Stimulated activated CD4-positive, alpha-beta T cell treated with anti-CD3 and anti-CD28 coated beads, Interleukin-2, amount 100 ng/mL, for 24 hours (primary cell): ENCODE measurements at regions not wholly inside any gene's neighbourhood (a gene's known extent, or its start where the extent isn't known, plus 50 kb on each side); places are given as distances from the start of the nearest gene placed in this dataset.

Experiments used
- DNase-seq, 2 donors: peaks; one replicate each; pipeline ENCODE4 v3.0.0-alpha.2; 2020

DNA sequence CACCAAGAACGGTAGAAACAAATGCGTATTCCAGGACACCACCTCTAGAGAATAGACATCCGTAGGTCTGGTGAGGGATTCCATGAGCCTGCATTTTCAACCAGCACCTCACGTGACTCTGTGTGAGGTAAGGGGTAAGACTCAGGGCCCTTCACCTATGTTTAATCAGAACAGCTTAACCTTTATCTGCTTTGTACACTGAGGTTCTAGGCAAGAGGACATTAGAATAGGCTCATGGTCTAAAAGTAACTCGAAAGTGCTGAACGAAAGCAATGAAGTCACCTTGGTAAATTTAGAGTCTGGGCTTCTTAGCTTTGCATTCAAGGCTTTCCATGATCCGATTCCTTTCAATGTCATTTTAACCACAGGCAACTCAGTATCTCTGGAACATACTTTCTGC lies 270.5 kb upstream of the CADM1 start:
- DNase-seq: no peak

GRCh38 chr11:115769891-115770290 lies 265.7 kb upstream of the CADM1 start:
- DNase-seq: no peak

GRCh38 chr11:115767883-115768282 lies 263.7 kb upstream of the CADM1 start:
- DNase-seq: no peak

DNA sequence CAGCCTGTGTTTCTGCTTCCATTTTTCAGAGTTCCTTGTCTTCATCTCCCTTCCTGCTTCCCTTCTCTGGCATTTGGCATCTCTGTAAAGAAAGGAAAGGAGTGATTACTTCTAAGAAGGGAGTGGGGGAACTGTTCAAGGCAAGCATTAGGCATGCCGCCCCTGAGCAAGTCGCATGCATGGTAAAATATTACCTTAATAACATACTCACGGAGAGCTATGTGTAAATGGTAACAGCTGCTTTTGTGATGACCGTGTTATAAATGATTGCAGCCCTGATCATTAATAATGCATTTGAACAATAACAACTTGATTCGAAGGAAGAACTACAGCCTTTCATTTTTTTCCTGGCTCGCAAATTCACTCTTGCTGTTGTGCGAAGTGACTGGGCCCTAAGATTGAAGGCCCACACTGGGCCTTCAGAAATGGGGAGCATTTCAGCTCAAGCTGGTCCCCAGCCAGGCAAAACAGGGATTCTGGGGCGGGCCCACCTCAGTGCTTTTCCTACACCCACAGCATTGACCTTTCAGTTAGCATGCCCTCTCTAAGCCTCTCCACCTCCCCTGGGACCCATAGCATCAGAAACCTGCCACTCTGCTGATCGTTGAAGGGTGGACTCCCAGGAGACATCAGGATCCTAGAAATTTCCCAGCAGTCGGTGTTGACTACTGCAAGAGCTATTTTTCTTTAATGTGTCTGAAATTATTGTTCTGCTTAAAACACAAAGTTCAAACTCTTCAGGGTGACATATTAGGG lies 263.0 kb upstream of the CADM1 start:
- no peak for DNase-seq

DNA sequence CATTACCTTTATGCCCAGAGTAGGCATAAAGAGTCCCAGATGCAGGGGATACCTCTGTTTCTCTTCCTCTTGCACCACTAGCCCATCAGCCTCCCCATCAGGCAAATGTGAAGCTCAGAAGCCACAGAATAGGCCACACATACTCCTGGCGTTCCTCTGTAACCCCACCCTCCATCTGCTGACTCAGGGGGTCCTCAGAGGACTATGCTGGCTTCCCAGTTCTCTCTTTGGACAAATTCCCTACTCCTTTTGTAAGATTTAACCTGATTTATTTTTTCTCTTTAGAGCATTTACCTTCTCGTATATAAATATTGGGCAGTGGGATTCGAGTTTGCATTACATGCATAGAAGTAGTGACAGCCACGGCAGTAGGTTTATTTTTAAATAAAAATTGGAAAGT lies 262.3 kb upstream of the CADM1 start:
- DNase-seq: no peak

DNA sequence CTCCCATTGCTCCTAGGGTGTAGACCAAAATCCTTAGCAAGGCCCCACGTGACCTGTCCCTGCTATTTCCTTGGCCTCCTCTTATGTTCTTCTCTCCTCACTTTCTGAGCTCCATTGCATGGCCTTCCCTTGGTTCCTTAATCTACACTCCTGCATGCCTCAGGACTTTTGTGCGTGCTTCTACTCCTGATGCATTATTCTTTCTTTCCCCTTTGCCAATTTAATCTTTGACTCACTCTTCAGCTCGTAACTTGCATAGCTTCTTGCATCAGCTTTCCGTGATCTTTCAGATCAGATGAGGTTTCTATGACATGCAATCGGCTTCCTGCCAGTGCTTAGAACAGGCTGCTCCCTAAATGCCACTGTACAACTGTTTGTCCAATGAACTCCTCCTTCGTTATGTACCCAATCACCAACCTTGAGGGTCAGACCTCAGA lies 261.6 kb upstream of the CADM1 start:
- DNase-seq: no peak

DNA sequence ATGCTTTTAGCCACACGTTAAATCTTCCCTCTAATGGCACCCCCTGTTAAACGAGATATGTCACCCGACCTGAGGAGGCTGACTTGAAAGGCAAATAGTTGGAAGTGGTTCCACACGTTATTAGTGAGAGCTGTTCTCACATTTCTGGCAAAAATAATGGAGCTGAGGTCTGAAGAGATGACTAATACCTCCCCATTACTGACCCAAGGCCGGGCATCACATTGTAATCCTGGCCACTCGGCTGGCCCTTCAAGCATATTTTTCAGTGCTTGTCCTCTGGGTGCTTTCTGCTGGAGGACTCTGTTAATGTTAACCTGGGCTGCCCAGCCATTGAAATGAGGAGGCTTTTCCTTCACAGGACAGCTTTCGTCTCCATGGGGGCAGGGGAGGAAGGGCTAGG lies 260.0 kb upstream of the CADM1 start:
- no peak for DNase-seq

GRCh38 chr11:115761817-115762216 lies 257.6 kb upstream of the CADM1 start:
- DNase-seq: no peak

DNA sequence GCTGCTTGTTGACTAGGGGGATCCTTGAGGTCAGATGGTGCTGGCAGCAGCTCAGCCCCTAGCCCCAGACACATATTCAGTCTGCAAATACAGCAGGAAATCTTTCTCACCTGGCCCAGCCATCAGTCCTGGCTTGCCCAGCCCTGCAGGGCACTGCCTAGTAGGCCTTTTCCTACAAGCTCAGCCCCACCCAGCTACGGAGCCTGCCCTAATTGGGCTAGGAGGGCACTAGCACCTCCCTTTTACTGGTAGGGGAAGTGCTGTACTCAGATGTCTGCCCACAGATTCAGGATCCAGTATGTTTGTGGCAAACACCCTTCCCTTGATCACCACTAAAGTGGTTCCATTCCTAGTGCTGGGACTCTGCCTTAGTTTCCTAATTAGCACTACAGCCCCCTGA lies 257.1 kb upstream of the CADM1 start:
- DNase-seq: no peak

DNA sequence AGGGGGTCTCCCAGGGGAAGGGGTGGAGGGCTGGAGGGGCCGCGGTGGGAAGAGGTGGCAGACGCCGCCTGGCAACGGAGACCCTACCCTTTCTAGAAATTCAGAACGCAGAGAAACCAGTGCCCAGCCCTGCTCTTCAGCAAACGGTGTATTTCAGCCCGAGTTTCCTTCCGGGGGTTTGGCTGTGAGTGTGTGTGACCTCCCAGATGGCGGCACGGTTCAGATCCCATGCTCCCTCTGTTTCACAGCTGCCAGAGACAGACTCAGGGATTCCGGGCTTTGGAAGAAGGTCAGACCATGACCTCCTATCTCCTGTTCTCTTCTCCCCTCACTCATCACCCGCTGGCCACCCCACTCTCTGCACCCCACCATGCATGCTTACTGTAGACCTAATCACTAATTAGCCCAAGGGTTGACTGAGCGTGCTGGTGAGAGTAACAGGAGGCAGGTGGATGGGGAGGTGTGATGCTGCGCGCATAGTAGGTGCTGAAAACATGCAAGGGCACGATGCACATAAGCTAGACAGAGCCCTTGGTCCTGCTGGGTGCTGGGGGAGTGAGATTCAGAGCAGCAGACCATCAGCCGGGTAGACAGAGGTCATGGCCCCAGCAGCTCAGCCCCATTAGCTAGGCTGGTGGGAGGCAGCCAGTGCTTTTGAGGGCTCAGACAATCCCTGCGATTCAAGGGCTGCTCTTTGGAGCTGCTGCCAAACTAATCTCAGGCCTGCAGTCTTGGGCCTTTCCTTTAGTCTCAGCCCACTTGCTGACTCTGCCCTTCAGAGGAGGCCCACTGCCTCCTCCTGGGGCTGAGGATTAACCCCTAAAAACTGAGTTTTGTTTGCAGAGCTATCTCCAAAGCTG lies 256.5 kb upstream of the CADM1 start:
- DNase-seq: no peak

GRCh38 chr11:115759622-115760460 lies 255.6 kb upstream of the CADM1 start:
- DNase-seq: no peak

DNA sequence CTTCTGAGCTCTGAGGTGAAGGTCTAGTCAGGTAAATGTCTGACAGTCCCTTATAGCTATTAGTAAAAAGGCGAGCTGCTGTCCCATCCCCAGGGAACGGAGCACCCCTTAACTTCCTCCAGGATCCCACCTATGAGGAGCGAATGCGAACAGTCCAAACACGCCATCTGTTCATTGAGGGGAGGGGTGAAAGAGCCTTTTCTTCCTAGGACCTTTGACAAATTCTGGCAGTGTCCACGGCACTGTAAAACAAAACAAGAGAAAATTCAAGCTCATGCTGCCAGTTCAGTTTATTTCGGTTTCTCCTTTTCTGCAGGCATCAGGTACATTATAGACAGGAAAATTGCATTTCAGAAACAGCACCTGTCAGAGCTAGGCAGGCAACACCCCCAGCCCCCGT lies 253.8 kb upstream of the CADM1 start:
- DNase-seq: no peak

DNA sequence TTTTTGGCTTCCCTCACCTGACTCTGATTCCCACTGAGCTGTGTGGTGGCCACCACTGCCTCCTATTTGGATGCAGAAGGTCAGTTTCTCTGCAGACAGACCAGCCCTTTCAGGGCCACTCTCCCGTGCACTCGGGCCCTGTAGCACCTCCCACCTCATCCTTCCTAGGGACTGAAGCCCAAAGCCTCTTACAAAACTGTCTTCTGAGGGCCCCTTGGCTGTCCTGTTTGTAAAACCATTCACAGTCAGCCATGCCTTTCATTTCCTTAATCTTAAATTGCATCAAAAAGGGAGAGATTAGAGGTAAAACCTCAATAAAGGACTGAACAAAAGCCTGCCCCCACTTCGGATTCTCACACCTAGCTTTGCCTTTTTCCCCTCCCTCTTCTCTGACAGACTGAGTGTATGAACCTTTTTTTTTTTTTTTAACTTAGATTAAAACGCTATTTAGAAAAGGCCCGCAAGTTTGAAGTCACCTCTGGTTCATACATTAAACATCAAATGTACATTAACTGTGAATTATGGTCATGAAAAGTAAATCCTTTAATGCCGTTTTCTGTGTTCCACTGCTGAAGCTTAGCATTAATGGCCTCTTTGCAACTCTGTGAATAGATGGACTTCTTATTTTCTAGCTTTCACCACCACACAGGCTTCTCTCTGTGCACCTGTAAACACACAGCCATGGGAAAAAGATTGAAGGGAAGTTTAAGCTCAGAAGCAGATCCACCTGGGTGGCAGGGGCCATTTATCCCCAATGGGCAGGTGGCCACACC lies 247.2 kb upstream of the CADM1 start:
- DNase-seq: no peak

DNA sequence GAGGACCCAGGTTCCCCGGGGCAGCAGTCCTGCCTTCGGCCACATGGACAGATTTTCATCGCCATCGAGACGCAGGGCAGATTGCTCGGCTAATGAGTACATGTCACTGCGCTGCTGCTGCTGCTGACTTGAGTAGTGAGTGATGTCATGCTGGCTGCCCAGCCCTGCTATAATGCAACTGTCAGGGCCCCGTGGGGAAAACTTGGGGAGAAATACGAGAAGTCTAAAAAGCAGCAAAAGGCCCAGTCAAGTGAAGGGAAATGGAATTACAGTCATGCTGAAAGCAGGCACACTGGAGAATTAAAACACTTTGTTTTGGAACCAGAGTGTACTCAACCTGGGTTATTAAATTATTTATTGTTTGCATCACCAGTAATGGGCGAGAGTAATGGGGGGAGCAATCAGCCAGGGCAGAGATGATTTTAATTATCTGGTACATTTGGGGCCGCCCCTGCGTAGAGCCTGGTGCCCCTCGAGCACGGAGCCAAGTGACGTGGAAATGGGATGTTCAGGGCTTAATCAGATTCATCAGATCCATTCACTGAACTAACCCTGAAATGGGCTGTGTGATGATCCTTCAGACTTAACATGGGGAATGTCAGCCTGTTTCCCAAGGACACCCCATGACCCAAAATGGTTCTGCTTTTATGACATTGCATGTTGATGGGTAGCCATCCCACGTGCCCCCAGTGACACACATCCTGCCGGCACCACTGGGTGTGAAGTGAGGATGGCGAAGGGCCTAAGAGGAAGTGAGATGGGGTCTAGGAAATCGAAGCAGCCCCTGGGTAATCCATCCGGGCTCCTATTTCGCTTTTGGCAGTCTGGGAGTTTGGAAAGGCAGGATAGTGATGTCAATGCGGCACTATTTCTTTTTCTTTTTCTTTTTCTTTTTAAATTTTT lies 241.6 kb upstream of the CADM1 start:
- DNase-seq: no peak

GRCh38 chr11:115745066-115745465 lies 240.9 kb upstream of the CADM1 start:
- DNase-seq: no peak

- no peak for DNase-seq
Measured at GRCh38 chr11:115743719-115744118, 239.5 kb upstream of the CADM1 start.

DNA sequence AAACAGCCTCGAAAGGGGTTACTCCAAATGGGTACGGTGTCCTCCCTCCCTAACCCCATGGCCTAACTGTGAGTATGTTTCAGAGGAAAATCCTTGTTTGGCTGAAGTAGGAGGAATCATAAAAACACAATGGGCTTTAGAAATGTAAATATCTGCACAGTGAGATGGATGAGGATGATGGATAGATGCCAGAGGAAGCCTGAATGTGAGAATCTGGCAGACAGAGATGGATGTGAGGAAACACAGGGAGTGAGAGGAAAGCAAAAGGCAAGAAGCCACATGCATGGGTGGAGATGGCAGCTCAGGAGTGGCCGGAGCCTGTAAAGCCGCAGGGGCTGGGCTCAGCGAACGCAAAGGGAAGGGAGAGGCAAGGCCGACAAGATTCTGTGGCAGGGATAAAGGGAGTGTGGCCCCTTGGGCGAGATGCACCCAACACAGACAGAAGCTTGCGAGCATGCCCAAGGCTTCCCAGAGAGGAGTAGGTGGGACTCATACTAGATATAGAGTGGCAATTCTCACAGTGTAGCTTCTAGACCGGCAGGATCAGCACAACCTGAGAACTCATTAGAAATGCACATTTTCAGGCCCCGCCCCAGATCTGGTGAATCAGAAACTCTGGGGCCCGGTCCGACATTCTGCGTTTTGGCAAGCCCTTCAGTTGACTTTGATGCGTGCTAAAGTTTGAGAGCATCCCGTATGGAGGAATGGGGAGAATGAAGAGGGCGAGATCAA lies 237.3 kb upstream of the CADM1 start:
- DNase-seq: no peak

DNA sequence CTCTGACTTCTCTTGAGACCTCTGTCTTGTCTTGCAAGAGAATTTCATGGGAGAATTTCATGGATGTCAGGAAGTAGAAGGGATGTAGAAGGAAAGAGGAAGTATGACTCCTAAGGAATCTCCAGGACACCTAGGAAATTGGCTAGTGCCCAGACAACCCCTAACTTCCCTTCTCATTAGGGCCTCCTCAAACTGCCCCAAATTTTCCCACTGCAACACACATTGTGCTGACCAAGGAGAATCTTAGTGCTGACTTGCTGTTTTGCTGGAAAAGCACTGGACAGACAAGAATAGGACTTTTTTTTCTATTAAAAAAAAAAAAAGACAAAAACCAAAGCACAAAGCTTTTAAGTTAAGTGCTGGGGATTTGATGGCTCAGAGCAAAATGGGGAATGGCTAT lies 236.1 kb upstream of the CADM1 start:
- no peak for DNase-seq

GRCh38 chr11:115739878-115740277 lies 235.7 kb upstream of the CADM1 start:
- DNase-seq: no peak

- DNase-seq: no peak
Measured at GRCh38 chr11:115739146-115739545, 234.9 kb upstream of the CADM1 start.

DNA sequence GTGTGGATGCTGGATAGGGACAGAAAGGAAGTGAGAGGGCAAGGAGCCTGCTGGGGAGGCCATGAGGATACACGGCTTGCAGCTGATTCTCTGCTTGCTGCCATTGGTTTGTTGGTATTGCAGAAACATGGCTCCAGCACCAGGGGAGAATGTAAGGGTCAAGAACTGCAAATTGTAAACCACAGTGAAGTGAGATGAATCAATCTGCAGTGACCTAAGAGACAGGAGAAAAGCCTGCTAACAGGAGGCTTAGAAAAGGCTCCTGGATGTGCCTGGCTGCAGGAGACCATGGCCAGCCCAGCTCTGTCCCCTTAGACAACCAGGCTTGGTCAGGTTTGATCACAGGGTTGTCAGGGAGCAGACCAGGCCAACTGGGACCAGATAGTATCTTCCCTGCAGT lies 233.7 kb upstream of the CADM1 start:
- no peak for DNase-seq
